ENCODE measurements at regions not wholly inside any gene's neighbourhood (a gene's known extent, or its start where the extent isn't known, plus 50 kb on each side); places are given as distances from the start of the nearest gene placed in this dataset.

- H3K23ac ChIP-seq (ENCODE audit: insufficient read length): no peak overlapping the region
- no peak overlapping the region for H3K14ac ChIP-seq (ENCODE audit: insufficient read length)
- H3K4ac ChIP-seq (replicated peaks; ENCODE audit: insufficient read length, low read depth, low read length): no peak overlapping the region
- no peaks in the 10 kb centered on the region for H3K36me3 ChIP-seq (ENCODE audit: control insufficient read depth in 2 of 4, insufficient read depth in 4 of 4, low read length in 3 of 4)
- CTCF ChIA-PET (ENCODE audit: partially characterized antibody): interaction anchor here (0.6 to 1.4 kb wide), 4 partner anchors 9 to 764 kb away, joined by 3 to 5 read pairs (median 4); no protein-coding TSS in a partner anchor
- no peaks in the 10 kb centered on the region for H3K27me3 ChIP-seq (replicated peaks in 1 of 4; ENCODE audit: control insufficient read depth in 3 of 4, extremely low read depth in 1 of 4, insufficient read depth in 3 of 4, low read length in 3 of 4)
- H3K4me1 ChIP-seq (replicated peaks in 1 of 4; ENCODE audit: control insufficient read depth in 3 of 4, insufficient read depth in 4 of 4, low read length in 3 of 4): peaks cover 0 to 4% (median 1%) of the 10 kb centered on the region in 4 experiments; a peak in 1 of 7 replicates
- no peak overlapping the region for H2BK120ac ChIP-seq (replicated peaks; ENCODE audit: low read depth, low read length)
- H3K56ac ChIP-seq (replicated peaks; ENCODE audit: insufficient read length, low read depth, low read length): no peak overlapping the region
- H2BK15ac ChIP-seq (ENCODE audit: low read length): no peak overlapping the region
- H3K4me2 ChIP-seq (ENCODE audit: insufficient read depth in 1 of 2, low read depth in 2 of 2, low read length in 2 of 2): no peak overlapping the region
- no peak overlapping the region for H2AFZ ChIP-seq (ENCODE audit: low read length)
- no peak overlapping the region for H4K8ac ChIP-seq (ENCODE audit: extremely low read depth, insufficient read depth, low read length)
- no peak overlapping the region for H2AK5ac ChIP-seq (ENCODE audit: low read depth, low read length)
- FAIRE-seq: no peak
- H2BK5ac ChIP-seq (ENCODE audit: low read depth, low read length): no peak overlapping the region
- no peaks in the 10 kb centered on the region for H3K23me2 ChIP-seq (ENCODE audit: low read depth, low read length)
- no peak overlapping the region for H2BK12ac ChIP-seq (ENCODE audit: low read depth, low read length)
- no peaks in the 10 kb centered on the region for H3K79me2 ChIP-seq (ENCODE audit: control insufficient read depth in 1 of 2, insufficient read depth in 2 of 2, low read length in 2 of 2)
- H4K91ac ChIP-seq (replicated peaks; ENCODE audit: insufficient read length, low read length): no peak overlapping the region
- no peak overlapping the region for H3K27ac ChIP-seq (ENCODE audit: low read depth, low read length)
- H3K4me3 ChIP-seq (ENCODE audit: extremely low read depth in 1 of 4, insufficient read depth in 2 of 4, low read depth in 3 of 4, low read length in 4 of 4): no peak overlapping the region
- POLR2A ChIA-PET (ENCODE audit: partially characterized antibody): no interaction called here
- no peak overlapping the region for H3K18ac ChIP-seq (ENCODE audit: extremely low read depth, low read length)
- no peaks in the 10 kb centered on the region for H4K20me1 ChIP-seq (replicated peaks in 1 of 2; ENCODE audit: control insufficient read depth in 1 of 2, insufficient read depth in 2 of 2, low read length in 2 of 2)
- H3K9ac ChIP-seq (replicated peaks in 1 of 4; ENCODE audit: extremely low read depth in 1 of 4, low read depth in 3 of 4, low read length in 3 of 4): peak overlapping the region in 1 of 4 experiments; percentile 34; a peak in 1 of 7 replicates
- 85% methylated on average over 5 of the region's 5 CpGs; no CpG with 5 or more reads in 1 of the 2 experiments for WGBS, 2 experiments (ENCODE audit: extremely low coverage in 1 of 2, insufficient coverage in 1 of 2, insufficient read length in 1 of 2, insufficient replicate concordance in 2 of 2, low coverage in 1 of 2, low lambda C conversion rate in 2 of 2, missing lambda C conversion rate in 1 of 2)
- no peak overlapping the region for H4K5ac ChIP-seq (ENCODE audit: insufficient read length, low read depth, low read length)
- no peaks in the 10 kb centered on the region for H3K79me1 ChIP-seq (ENCODE audit: low read depth, low read length)
- DNase-seq (ENCODE audit: low read depth in 1 of 2, low spot score in 2 of 2): no peak
- no peaks in the 10 kb centered on the region for H3K9me3 ChIP-seq (ENCODE audit: insufficient read depth in 2 of 2, low read depth in 1 of 2, low read length in 1 of 2)
- H2BK20ac ChIP-seq (ENCODE audit: low read length): no peak overlapping the region
- TF ChIP-seq RNF2 (IDR thresholded peaks at IDR 0.05; ENCODE audit: borderline replicate concordance, low read depth, low read length, missing control alignments, poor library complexity, severe bottlenecking) (no peak), KDM1A (IDR thresholded peaks at IDR 0.05; ENCODE audit: borderline replicate concordance, low read length) (no peak)
Observed at GRCh38 chr4:24426557-24426956, 157.8 kb downstream of the DHX15 start.
